Activated T-cell treated with anti-CD3 and anti-CD28 coated beads, Interleukin-2, amount 50 U/mL, for 1 hour (primary cell): ENCODE measurements at regions not wholly inside any gene's neighbourhood (a gene's known extent, or its start where the extent isn't known, plus 50 kb on each side); places are given as distances from the start of the nearest gene placed in this dataset.

Experiments used
- DNase-seq: peaks from one replicate; pipeline ENCODE4 v3.0.0-alpha.2; 2020

DNA sequence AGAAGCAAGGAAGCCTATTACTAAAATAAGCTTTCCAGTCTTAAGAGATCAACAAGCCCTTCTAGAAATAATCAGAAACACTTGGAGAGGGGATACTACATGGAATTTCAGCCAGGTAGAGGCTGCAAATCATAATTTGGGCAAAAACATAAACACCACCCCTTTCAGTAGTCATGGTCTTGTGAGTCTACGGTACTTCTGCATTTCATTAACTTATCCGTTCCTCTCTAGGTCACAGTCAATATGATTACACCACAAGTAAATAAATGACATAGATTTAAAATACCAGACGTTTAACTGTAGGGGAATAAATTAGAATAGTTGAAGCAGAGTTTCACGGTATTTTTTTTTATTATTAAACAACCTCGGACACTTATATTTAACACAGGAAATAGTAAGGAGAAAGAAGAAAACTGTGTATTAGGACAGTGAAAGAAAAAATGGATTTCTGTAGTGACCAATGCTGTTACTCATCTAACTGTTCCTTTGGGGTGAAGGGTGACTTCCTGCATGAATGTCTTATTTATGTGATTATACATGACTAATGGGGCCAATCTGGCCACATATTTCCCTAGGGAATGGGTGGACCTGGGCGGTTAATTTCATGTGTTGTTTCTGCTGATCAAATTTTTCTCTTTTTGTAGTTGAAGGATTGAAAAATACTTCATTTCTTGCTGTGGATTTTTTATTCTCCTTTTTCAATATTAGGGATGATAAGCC lies 456.6 kb upstream of the UBE2E3 start:
- no peak for DNase-seq

- DNase-seq: no peak
Measured at GRCh38 chr2:180520921-180521581, 459.4 kb upstream of the UBE2E3 start.

DNA sequence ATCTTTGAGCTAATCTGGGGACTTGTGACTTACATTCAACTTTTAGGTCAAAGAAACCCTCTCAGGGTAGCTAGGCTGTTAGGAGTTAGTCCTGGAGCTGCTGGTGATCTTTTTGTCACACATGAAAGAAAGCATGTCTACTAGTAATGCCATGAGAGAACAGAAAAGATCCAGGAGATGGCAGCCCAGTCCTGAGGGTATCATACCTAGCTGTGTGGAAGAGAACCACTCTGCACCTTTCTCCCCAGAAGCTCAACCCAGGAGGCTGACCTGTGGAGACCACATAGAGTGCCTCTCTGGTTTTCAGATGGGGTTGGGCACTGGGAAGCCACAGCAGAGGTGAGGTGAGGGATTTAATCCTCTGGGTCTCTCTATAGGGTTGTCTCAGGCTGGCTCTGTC lies 460.2 kb upstream of the UBE2E3 start:
- no peak for DNase-seq

DNA sequence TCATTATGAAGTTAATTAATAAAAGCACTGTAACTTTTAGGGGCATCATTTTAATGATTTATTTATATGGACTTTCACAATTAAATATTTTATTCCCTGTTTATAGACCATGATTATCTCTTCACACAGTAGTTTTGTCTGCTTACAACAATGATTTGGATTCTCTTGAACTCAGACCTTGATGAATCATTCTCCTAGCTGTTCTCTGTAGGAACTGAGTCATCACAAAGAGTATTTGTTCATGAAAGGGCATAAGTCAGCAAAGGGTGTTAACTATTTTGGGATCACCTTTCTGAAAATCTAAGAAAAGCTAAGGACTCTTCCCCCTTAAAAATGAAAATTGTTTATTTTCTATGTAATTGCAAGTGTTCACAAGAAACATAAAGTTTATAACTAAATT lies 461.1 kb upstream of the UBE2E3 start:
- no peak for DNase-seq

GRCh38 chr2:180516232-180516631 lies 464.2 kb upstream of the UBE2E3 start:
- no peak for DNase-seq

GRCh38 chr2:180513389-180513788 lies 467.0 kb upstream of the UBE2E3 start:
- no peak for DNase-seq

GRCh38 chr2:180508458-180508857 lies 471.9 kb upstream of the UBE2E3 start:
- no peak for DNase-seq

DNA sequence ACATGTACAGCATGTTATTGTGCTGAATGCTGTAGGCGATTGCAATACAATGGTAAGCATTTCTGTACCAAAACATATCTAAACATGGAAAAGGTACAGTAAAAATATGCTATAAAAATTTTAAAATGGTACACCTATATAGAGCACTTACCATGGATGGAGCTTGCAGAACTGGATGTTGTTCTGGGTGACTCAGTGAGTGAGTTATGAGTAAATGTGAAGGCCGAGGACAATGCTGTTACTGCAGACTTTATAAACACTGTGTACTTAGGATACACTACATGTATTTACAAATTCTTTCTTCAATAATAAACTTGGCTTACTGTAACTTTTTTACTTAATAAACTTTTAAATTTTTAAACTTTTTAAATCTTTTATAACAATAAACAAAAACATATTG lies 473.4 kb upstream of the UBE2E3 start:
- no peak for DNase-seq

DNA sequence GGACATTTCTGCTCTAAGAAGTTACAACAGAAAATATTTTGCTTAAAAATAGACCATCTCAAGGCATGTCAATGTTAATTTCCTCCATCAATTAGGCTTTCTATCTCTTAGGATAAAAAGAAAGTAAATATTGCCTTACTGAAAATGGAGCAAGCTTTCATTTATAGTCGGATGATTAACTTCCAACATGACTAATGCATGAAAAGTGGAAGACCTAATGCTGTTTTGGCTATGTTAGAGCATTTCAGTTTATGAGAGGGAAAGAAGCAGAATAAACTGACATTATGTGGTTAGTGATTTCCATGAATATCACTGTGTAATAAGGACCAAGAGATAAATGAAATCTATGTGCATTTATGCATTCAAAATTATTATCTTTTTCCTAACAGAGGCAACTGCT lies 475.2 kb upstream of the UBE2E3 start:
- no peak for DNase-seq

- no peak for DNase-seq
Measured at GRCh38 chr2:180497621-180498152, 482.7 kb upstream of the UBE2E3 start.

DNA sequence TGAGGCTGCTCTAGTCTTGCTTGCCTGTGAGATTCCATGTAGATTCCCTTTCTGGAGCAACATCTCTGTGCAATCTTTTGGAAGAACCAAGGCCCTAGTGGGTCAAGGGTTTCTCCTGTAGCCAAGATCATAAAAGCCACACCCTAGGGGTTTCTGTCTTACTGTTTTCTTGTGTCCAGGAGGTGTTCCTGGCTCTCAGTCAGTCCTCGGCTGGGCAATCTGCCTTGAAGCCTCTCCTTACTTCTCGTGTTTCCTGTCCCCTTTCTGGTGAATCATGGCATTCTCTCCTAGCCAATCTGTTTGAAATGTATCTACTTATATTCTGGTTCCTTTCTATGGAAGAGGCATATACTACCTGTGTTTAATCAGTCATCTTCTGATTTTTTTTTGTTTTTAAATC lies 484.8 kb upstream of the UBE2E3 start:
- no peak for DNase-seq

DNA sequence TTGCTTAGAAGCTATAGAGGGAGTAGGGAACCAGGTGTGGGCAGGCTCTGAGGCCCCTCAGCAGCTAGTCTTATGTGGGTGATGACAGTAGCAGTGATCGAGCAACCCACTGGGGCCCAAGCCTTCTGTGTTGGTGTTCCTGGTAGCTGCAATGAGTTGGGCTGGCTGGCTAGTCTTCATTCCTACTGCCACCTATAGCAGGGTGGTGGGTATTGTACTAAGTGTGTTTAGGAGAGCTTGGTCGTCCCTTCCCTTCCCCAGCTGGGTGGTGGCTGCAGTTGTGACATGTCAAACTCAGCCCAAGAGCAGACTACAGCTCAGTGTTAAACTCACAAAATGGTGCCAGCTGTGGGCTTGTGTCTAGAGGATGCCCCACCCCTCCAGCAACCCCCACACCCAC lies 486.1 kb upstream of the UBE2E3 start:
- DNase-seq: no peak

DNA sequence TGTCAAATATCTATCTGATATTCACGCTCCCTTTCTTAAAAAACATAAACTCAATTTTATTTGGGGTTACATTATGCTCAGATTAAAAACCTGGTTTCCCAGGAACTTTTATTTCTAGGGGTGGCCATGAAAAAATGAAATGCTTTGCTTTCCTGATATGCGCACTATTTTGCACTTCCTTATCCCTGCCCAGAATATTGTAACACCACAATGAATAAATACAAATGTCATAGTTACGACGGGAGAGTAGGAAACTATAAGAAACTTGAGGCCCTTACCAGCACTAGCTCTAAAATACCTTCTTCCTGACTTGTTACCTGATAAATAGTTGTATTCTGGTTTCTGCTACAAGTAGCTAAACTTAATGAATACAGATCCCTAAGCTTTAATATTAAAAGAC lies 475.6 kb upstream of the CWC22 start:
- DNase-seq: no peak

GRCh38 chr2:180481998-180482397 lies 474.9 kb upstream of the CWC22 start:
- no peak for DNase-seq

- DNase-seq: no peak
Measured at GRCh38 chr2:180478883-180479282, 471.8 kb upstream of the CWC22 start.

DNA sequence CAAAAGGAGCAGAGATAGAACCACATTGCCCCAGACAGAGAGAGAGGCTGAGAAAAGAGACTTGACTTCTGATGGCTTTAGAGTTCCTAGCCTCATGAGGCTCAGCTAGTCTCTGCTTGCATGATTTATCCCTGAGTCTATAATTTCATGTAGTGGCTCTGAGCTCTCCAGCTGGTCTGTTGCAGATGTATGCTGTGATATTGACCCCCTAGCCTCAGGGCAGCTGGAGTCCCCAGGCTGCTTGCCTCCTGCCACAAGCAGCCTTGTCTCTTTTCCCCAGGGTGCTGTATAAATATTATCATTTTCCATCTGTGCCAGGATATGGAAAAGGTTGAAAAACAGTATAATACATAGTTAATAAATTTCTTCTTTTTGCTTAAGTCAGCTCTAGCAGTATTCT lies 467.6 kb upstream of the CWC22 start:
- DNase-seq: no peak

- no peak for DNase-seq
Measured at GRCh38 chr2:180473456-180473855, 466.4 kb upstream of the CWC22 start.

GRCh38 chr2:180472133-180472532 lies 465.0 kb upstream of the CWC22 start:
- DNase-seq: no peak

DNA sequence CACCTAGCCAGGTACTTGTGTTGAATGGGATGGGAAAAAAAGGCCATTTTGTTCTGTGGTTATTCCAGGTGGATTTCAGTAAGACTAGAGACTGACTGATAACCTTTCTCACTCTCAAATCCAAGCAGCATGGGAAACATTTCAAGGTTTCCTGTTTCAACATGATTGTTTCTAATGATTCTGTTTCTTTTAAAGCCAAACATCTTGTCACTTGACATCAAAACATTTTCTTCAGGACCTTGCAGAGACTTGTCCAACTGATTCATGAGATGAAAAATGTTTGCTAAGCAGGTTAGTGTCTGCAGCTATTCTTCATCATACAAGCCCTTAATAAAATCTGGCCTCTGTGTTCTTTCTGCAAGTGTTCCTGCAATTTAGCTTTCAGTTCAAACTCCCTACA lies 456.5 kb upstream of the CWC22 start:
- DNase-seq: no peak

GRCh38 chr2:180461761-180462160 lies 454.7 kb upstream of the CWC22 start:
- DNase-seq: no peak

- no peak for DNase-seq
Measured at GRCh38 chr2:180456801-180457200, 449.7 kb upstream of the CWC22 start.

DNA sequence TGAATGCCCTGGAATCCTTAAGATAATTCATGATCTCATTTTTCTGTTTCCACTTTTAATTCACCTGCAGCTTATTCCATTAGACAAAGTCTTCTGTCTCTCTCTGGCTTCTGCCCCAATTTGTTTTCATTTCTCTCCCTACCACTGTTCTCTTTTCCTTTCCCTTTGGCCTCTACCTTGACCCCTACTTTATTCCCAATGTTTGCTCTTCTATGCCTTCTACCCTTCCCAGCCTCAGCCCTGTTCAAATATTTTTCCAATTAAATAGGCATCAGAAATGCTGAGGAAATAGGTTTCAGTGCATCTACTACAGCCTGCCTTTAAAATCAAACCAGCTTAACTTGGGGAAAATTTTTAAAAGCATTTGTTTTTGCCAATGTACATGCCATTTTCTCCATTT lies 443.7 kb upstream of the CWC22 start:
- no peak for DNase-seq

DNA sequence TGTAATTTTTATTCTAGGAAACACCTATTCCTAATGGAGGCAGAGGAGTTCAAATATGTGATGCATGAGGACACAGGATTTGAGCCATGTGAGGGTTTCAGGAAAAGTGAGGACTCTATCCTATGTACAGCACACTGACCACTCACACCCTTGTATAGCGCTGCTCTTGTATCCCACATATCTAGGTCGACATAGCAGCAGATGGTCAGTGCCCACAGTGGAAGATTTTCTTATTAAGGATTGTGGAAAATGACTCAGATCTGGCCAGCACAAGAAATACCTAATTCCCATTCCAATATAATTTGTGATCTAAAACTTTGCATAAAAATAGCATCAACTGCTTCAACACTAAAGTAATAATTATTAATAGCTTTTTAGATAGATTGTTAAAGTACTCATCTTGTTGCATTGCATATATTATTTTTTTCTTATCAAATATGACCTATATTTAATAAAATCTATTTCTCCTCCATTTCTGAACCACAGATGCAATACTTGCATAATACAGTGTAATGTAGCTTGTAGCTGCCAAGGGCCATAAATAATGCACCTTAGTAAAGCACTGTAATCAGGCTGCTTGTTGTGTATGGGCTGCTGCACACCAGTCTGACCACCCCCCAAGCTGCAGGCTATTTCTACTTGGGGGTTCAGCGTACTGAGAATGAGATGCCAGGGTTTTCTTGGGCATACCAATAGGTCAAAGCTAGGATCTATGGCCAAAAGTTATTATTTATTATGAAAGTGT lies 442.2 kb upstream of the CWC22 start:
- DNase-seq: no peak

GRCh38 chr2:180446492-180446891 lies 439.4 kb upstream of the CWC22 start:
- DNase-seq: no peak
